ENCODE measurements at regions not wholly inside any gene's neighbourhood (a gene's known extent, or its start where the extent isn't known, plus 50 kb on each side); places are given as distances from the start of the nearest gene placed in this dataset.

DNA sequence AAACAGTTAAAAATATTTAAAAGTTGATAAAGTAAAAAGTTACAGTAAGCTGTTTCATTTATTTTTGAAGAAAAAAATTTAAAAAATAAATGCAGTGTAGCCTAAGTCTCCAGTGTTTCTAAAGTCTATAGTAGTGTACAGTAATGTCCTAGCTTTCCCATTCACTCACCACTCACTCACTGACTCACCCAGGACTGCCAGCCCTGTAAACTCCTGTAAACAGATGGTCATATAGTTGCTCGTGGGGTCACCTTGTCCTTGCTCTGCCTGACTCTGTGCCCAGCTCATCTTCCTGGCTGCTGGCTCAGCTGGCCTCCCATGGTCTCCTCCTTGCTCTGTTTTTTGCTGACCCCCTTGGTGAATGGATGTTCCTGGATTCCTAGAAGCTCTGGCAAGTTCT is 180.3 kb downstream of the VAPA start:
- Histone ChIP-seq H3K4me1 (no peaks in the 10 kb centered on the region), H3K4me3 (no peak overlapping the region), H3K9ac (ENCODE audit: low read depth in 2 of 2, low read length in 2 of 2) (no peak overlapping the region), H3K27me3 (no peaks in the 10 kb centered on the region), H3K9me3 (no peaks in the 10 kb centered on the region), H3K36me3 (no peaks in the 10 kb centered on the region), H3K27ac (no peak overlapping the region)
- DNase-seq = no peak
- intact Hi-C loops (cut with DNase I) = no loop called here
- TF ChIP-seq, protein P1, sequence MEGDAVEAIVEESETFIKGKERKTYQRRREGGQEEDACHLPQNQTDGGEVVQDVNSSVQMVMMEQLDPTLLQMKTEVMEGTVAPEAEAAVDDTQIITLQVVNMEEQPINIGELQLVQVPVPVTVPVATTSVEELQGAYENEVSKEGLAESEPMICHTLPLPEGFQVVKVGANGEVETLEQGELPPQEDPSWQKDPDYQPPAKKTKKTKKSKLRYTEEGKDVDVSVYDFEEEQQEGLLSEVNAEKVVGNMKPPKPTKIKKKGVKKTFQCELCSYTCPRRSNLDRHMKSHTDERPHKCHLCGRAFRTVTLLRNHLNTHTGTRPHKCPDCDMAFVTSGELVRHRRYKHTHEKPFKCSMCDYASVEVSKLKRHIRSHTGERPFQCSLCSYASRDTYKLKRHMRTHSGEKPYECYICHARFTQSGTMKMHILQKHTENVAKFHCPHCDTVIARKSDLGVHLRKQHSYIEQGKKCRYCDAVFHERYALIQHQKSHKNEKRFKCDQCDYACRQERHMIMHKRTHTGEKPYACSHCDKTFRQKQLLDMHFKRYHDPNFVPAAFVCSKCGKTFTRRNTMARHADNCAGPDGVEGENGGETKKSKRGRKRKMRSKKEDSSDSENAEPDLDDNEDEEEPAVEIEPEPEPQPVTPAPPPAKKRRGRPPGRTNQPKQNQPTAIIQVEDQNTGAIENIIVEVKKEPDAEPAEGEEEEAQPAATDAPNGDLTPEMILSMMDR (IDR thresholded peaks at IDR 0.05) = no peak

DNA sequence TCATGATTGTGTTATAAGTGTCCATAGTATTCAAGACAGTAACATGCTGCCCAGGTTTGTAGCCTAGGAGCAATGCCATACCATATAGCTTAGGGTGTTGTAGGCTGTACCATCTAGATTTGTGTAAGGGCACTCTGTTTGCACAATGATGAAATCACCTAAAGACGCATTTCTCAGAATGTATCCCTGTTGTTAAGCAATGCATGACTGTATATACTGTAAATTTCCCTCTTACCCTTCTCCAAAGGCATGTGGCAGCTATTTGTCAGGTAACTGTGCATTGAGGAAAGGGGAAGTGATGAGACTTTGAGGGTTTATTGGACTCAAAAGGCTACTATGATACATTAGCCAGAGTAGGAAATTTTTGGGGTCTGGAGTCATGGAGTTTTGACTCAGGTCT is 180.8 kb downstream of the VAPA start:
- H3K27ac ChIP-seq = no peak overlapping the region
- intact Hi-C loops (cut with DNase I) = no loop called here
- no peaks in the 10 kb centered on the region for H3K27me3 ChIP-seq
- H3K9ac ChIP-seq (ENCODE audit: low read depth in 2 of 2, low read length in 2 of 2) = no peak overlapping the region
- TF ChIP-seq, protein P1 (IDR thresholded peaks at IDR 0.05) = no peak
- H3K4me1 ChIP-seq = no peaks in the 10 kb centered on the region
- no peaks in the 10 kb centered on the region for H3K36me3 ChIP-seq
- DNase-seq = no peak
- no peak overlapping the region for H3K4me3 ChIP-seq
- no peaks in the 10 kb centered on the region for H3K9me3 ChIP-seq

DNA sequence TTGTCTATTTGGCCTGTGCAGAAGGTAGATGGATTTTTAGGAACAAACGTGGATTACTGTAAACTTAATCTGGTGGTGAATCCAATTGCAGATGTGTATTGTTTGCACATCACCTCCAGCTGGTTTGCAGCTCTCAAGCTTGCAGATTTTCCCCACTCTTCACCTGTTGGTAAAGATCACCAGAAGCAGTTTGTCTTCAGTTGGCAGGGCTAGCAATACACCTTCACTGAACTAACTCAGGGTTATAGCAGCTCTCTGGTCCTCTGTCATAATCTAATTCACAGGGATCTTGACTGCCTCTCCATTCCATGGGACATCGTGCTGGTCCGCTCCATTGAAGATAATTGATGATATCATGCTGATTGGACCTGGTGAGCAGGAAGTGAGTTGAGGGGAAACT is 181.5 kb downstream of the VAPA start:
- H3K27me3 ChIP-seq = no peaks in the 10 kb centered on the region
- no peaks in the 10 kb centered on the region for H3K4me1 ChIP-seq
- TF ChIP-seq, protein P1 (IDR thresholded peaks at IDR 0.05) = no peak
- intact Hi-C loops (cut with DNase I) = no loop called here
- H3K27ac ChIP-seq = no peak overlapping the region
- no peaks in the 10 kb centered on the region for H3K9me3 ChIP-seq
- no peak overlapping the region for H3K9ac ChIP-seq (ENCODE audit: low read depth in 2 of 2, low read length in 2 of 2)
- no peak for DNase-seq
- no peak overlapping the region for H3K4me3 ChIP-seq
- H3K36me3 ChIP-seq = no peaks in the 10 kb centered on the region

DNA sequence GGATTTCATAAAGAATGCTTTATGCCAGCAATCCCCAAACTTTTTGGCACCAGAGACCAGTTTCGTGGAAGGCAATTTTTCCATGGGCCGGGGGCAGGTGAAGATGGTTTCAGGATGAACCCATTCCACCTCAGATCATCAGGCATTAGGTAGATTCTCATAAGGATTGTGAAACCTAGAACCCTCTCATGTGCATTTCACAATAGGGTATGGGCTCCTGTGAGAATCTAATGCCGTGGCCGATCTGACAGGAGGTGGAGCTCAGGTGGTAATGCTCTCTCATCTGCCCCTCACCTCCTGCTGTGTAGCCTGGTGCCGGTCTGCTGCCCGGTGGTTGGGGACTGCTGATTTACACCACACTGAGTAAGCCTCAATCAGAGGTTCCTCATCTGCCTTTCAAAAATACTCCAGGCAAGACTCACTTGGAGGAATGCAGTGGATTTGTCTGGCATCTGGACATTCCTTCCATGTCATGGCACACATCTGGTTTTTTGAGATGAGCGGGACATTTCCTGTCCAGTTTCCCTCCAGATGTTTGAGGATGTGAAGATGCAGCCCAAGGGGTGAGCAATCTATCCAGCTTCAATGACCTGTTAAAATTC is 185.8 kb downstream of the VAPA start:
- Histone ChIP-seq H3K27me3 (no peaks in the 10 kb centered on the region), H3K27ac (no peak overlapping the region), H3K9me3 (no peaks in the 10 kb centered on the region), H3K4me3 (no peak overlapping the region), H3K9ac (ENCODE audit: low read depth in 2 of 2, low read length in 2 of 2) (no peak overlapping the region), H3K4me1 (no peaks in the 10 kb centered on the region), H3K36me3 (no peaks in the 10 kb centered on the region)
- DNase-seq = no peak
- intact Hi-C loops (cut with DNase I) = no loop called here
- TF ChIP-seq, protein P1 (IDR thresholded peaks at IDR 0.05) = no peak

- no peak for DNase-seq
- Histone ChIP-seq H3K9ac (ENCODE audit: low read depth in 2 of 2, low read length in 2 of 2) (no peak overlapping the region), H3K4me1 (no peaks in the 10 kb centered on the region), H3K27me3 (no peaks in the 10 kb centered on the region), H3K27ac (no peak overlapping the region), H3K4me3 (no peak overlapping the region), H3K9me3 (no peaks in the 10 kb centered on the region), H3K36me3 (no peaks in the 10 kb centered on the region)
- intact Hi-C loops (cut with DNase I) = no loop called here
- TF ChIP-seq, protein P1 (IDR thresholded peaks at IDR 0.05) = no peak
Observed at GRCh38 chr18:10100196-10100595, 186.4 kb downstream of the VAPA start.

Data from colonic mucosa (tissue), 4 donors.